SK-N-DZ (cell line): ENCODE measurements at regions not wholly inside any gene's neighbourhood (a gene's known extent, or its start where the extent isn't known, plus 50 kb on each side); places are given as distances from the start of the nearest gene placed in this dataset.
A peak's percentile ranks its signal among the peaks of the same experiment; 100 is the strongest.
"Not testable (repeated sequence)": the region's sequence is repeated elsewhere in the genome, so short reads cannot be mapped to it uniquely, and the experiment has no call there.

Experiments used
- DNase-seq: peaks from one replicate; pipeline ENCODE4 v3.0.0-alpha.2; 2015; ENCODE audit warnings: low spot score
- small RNA-seq, 2 experiments: library from RNA; depleted of rRNA; stranded (forward); fragments of <200 nt; gene quantifications; one replicate each; pipeline ENCODE3, GENCODE V24; 2014

DNA sequence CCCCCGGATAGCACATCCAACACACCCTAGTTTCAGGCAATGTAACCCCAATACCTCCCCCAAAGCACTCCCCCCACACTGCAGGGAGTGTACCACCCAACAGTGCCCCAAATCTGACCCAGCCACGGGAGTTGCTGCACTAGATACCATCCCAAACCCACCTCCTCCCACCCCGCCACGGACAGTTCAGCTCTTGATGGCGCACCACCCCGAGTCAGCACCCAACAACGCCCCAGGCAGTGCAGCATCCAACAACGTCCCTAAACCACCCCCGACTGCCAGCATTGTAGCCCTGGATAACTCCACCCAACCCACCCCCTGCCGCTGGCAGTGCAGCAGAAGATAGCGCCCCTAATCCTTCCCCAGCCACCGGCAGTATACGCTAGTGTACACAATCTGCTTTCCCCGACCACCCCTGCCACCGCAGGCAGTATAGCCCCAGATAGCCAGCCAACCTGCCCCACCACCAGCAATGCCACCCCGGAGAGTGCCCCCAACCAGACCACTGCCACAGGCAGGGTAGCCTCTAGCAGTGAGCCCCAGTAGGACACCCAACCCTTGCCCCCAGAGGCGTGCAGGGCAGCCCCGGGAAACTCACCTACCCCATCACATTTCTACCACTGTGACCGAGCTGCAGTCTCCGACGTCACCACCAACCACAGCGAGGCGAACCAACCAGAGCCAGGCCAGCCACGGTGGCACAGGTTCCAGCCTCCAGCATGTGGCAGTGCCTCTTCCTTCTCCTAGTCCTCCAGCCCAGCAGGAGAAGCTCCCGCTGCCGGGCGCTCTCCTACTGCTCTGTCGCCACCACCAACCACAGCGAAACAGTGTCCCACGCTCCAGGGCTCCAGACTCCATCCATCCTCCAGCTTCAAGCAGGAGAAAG lies 178.1 kb downstream of the POTEB3 start:
- DNase-seq, result peak; percentile 5

GRCh38 chr15:21261396-21261964 lies 178.8 kb downstream of the POTEB3 start:
- DNase-seq, result peak; percentile 4

DNA sequence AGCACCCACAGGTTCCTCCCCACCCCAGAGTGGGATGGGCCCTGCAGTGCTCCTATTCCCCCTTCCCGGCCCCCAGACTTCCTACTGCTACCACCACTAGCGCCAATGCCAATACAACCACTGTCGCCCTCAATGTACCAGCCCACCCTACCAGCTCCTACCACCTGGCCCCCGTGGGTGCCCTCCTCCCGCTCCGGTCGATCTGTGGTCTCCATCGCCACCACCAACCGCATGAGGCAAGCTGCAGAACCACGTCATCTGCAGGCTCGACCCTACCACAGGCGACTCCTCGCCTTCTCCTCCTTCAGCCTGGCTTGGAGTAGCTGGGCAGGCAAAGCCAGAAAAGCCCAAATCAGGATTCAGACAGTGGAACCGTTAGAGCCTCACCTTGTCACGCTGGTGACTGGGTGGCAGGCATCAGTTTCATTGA lies 179.3 kb downstream of the POTEB3 start:
- DNase-seq, result peak; percentile 8

DNA sequence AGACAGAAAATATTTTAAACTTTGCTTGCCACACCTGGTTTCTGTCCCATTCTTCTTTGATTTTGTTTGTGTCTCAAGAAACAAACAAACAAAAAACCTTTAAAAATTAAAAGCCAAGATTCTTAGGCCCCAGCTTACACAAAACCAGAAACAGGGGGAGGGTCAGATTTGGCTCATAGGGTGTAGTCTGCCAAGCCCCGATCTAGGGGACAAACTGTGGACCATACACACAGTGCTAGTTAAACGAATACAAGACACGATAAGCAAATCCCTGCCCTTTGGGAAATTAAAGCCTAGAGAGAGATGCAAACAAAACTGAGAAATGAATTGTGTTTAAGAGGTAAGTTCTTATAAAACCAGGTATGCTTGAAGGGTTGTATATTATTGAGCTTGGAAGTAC lies 181.7 kb downstream of the POTEB3 start:
- peak; percentile 5 for DNase-seq

GRCh38 chr15:21249508-21250019 lies 190.7 kb downstream of the POTEB3 start:
- DNase-seq, result not testable (repeated sequence)

Small RNA genes lying in the stretch of these regions (small RNA-seq; reads per million reads assigned to genes)
- 0 reads per million in 2 experiments for gene RNU6-1235P
